HL-60/S4 treated with phorbol 12-myristate 13-acetate at 8.2 ng/mL for 4 days and 3 days (cell line): ENCODE measurements at regions not wholly inside any gene's neighbourhood (a gene's known extent, or its start where the extent isn't known, plus 50 kb on each side); places are given as distances from the start of the nearest gene placed in this dataset.

Source experiments
- in situ Hi-C: fragments of 300-500 bp; cut with MboI; formaldehyde crosslinking; loops from 2 replicates; pipeline ENCODE4 v1.15.0; 2022; ENCODE audit warnings: low sequenced_read_pairs

GRCh38 chr20:4095639-4096038 lies 53.0 kb upstream of the SMOX start:
- in situ Hi-C loops: no loop called here

GRCh38 chr20:4091490-4092479 lies 56.8 kb upstream of the SMOX start:
- in situ Hi-C loops: no loop called here

- in situ Hi-C loops: no loop called here
Observed at GRCh38 chr20:4090756-4091489, 57.7 kb upstream of the SMOX start.

- in situ Hi-C loops: loop anchor here (10.0 kb wide), 1 partner anchor 75 kb away; the partner anchor contains the start of gene RNF24
Observed at GRCh38 chr20:4089756-4090487, 58.7 kb upstream of the SMOX start.

GRCh38 chr20:4088766-4089165 lies 59.9 kb upstream of the SMOX start:
- in situ Hi-C loops: loop anchor here (10.0 kb wide), 1 partner anchor 74 kb away; the partner anchor contains the start of gene RNF24

GRCh38 chr20:4087923-4088322 lies 60.7 kb upstream of the SMOX start:
- in situ Hi-C loops: loop anchor here (10.0 kb wide), 1 partner anchor 73 kb away; the partner anchor contains the start of gene RNF24

- in situ Hi-C loops: loop anchor here (10.0 kb wide), 1 partner anchor 72 kb away; the partner anchor contains the start of gene RNF24
Observed at GRCh38 chr20:4086771-4087687, 61.6 kb upstream of the SMOX start.

GRCh38 chr20:4084721-4085120 lies 63.9 kb upstream of the SMOX start:
- in situ Hi-C loops: loop anchor here (10.0 kb wide), 1 partner anchor 70 kb away; the partner anchor contains the start of gene RNF24

GRCh38 chr20:4084096-4084495 lies 64.5 kb upstream of the SMOX start:
- in situ Hi-C loops: loop anchor here (10.0 kb wide), 1 partner anchor 69 kb away; the partner anchor contains the start of gene RNF24

GRCh38 chr20:4083098-4083865 lies 65.3 kb upstream of the SMOX start:
- in situ Hi-C loops: loop anchor here (10.0 kb wide), 1 partner anchor 68 kb away; the partner anchor contains the start of gene RNF24

GRCh38 chr20:4082406-4083097 lies 66.1 kb upstream of the SMOX start:
- in situ Hi-C loops: loop anchor here (10.0 kb wide), 1 partner anchor 68 kb away; the partner anchor contains the start of gene RNF24

GRCh38 chr20:4081421-4081820 lies 66.1 kb upstream of the RNF24 start:
- in situ Hi-C loops: loop anchor here (10.0 kb wide), 1 partner anchor 67 kb away; the partner anchor contains the start of gene RNF24

GRCh38 chr20:4076671-4077070 lies 61.3 kb upstream of the RNF24 start:
- in situ Hi-C loops: no loop called here

GRCh38 chr20:4076033-4076432 lies 60.7 kb upstream of the RNF24 start:
- in situ Hi-C loops: no loop called here

- in situ Hi-C loops: no loop called here
Observed at GRCh38 chr20:4074877-4075455, 59.6 kb upstream of the RNF24 start.

GRCh38 chr20:4073852-4074741 lies 58.7 kb upstream of the RNF24 start:
- in situ Hi-C loops: no loop called here
